ENCODE measurements at regions not wholly inside any gene's neighbourhood (a gene's known extent, or its start where the extent isn't known, plus 50 kb on each side); places are given as distances from the start of the nearest gene placed in this dataset.
A peak's percentile ranks its signal among the peaks of the same experiment; 100 is the strongest.
"Not testable (repeated sequence)": the region's sequence is repeated elsewhere in the genome, so short reads cannot be mapped to it uniquely, and the experiment has no call there.

GRCh38 chr4:97132435-97132834 is 1010.8 kb downstream of the STPG2 start:
- peaks cover 0 to 8% (median 0%) of the 10 kb centered on the region in 12 donors for H3K9me3 ChIP-seq
- TF ChIP-seq CTCF (IDR thresholded peaks at IDR 0.05): no peak
- no peak for TF ChIP-seq POLR2A (IDR thresholded peaks at IDR 0.05)
- H3K27ac ChIP-seq: no peak overlapping the region
- intact Hi-C loops (cut with DNase I): no loop called here
- no peak overlapping the region for H3K4me3 ChIP-seq
- 60 to 70% (median 66%) methylated on average over 3 of the region's 3 CpGs for WGBS, 4 donors
- no peak for DNase-seq
- no peaks in the 10 kb centered on the region for H3K27me3 ChIP-seq
- H3K4me1 ChIP-seq: no peaks in the 10 kb centered on the region
- H3K36me3 ChIP-seq: no peaks in the 10 kb centered on the region
- ATAC-seq: no peak

GRCh38 chr4:97134456-97134855 is 1008.8 kb downstream of the STPG2 start:
- TF ChIP-seq POLR2A (IDR thresholded peaks at IDR 0.05) (no peak), CTCF (IDR thresholded peaks at IDR 0.05) (no peak)
- ATAC-seq (no peak), DNase-seq (no peak)
- H3K4me3 ChIP-seq: no peak overlapping the region
- H3K4me1 ChIP-seq: no peaks in the 10 kb centered on the region
- no peaks in the 10 kb centered on the region for H3K36me3 ChIP-seq
- intact Hi-C loops (cut with DNase I): no loop called here
- H3K27ac ChIP-seq: no peak overlapping the region
- no peaks in the 10 kb centered on the region for H3K27me3 ChIP-seq
- no peaks in the 10 kb centered on the region for H3K9me3 ChIP-seq
- WGBS, 4 donors: 42 to 55% (median 48%) methylated on average over 2 of the region's 2 CpGs

DNA sequence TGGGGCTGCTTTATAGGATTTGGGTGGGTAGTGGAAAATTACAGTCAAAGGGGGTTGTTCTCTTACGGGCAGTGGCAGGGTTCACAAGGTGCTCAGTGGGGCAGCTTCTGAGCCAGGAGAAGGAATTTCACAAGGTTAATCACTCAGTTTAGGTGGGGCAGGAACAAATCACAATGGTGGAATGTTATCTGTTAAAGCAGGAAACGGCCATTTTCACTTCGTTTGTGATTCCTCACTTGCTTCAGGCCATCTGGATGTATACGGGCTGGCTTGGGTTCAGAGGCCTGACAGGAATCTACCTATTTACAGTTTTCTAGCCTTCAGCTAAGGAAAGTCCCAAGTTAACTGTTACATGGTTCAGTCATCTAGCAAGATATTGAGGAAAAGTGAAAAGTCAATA is 1003.5 kb downstream of the STPG2 start:
- no peaks in the 10 kb centered on the region for H3K36me3 ChIP-seq
- no peak overlapping the region for H3K4me3 ChIP-seq
- peaks cover 0 to 3% (median 0%) of the 10 kb centered on the region in 12 donors for H3K9me3 ChIP-seq
- intact Hi-C loops (cut with DNase I): no loop called here
- TF ChIP-seq CTCF (IDR thresholded peaks at IDR 0.05) (no peak), POLR2A (IDR thresholded peaks at IDR 0.05) (no peak)
- ATAC-seq (no peak), DNase-seq (peak in 1 of 5 donors; percentile 17)
- no peak overlapping the region for H3K27ac ChIP-seq
- no peaks in the 10 kb centered on the region for H3K4me1 ChIP-seq
- H3K27me3 ChIP-seq: no peaks in the 10 kb centered on the region
- 49 to 59% (median 54%) methylated on average over 4 of the region's 4 CpGs for WGBS, 4 donors

- Histone ChIP-seq H3K4me3 (no peak overlapping the region), H3K9me3 (peaks cover 0 to 3% (median 0%) of the 10 kb centered on the region in 12 donors), H3K27me3 (no peaks in the 10 kb centered on the region), H3K27ac (no peak overlapping the region), H3K36me3 (no peaks in the 10 kb centered on the region), H3K4me1 (no peaks in the 10 kb centered on the region)
- WGBS, 4 donors: 63 to 80% (median 72%) methylated on average over 3 of the region's 3 CpGs
- DNase-seq: no peak
- no peak for ATAC-seq
- intact Hi-C loops (cut with DNase I): no loop called here
- TF ChIP-seq CTCF (IDR thresholded peaks at IDR 0.05) (no peak), POLR2A (IDR thresholded peaks at IDR 0.05) (no peak)
These were observed 1002.7 kb downstream of the STPG2 start for GRCh38 chr4:97140545-97140944.

DNA sequence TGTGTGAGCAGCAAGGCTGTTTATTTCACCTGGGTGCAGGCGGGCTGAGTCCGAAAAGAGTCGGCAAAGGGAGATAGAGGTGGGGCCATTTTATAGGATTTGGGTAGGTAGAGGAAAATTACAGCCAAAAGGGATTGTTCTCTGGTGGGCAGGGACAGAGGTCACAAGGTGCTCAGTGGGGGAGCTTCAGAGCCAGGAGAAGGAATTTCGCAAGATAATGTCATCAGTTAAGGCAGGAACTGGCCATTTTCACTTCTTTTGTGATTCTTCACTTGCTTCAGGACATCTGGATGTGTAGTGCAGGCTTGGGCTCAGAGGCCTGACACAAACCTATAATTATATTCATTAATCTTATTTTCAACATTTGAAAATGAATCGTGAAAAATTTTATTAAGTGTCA is 1001.9 kb downstream of the STPG2 start:
- WGBS, 4 donors: 83 to 93% (median 89%) methylated on average over 5 of the region's 5 CpGs
- H3K27me3 ChIP-seq; ATAC-seq; H3K4me1 ChIP-seq; H3K9me3 ChIP-seq; intact Hi-C loops (cut with DNase I); H3K36me3 ChIP-seq; H3K4me3 ChIP-seq; H3K27ac ChIP-seq; DNase-seq: not testable (repeated sequence)
